Mesendoderm (in vitro differentiated cells): ENCODE measurements at regions not wholly inside any gene's neighbourhood (a gene's known extent, or its start where the extent isn't known, plus 50 kb on each side); places are given as distances from the start of the nearest gene placed in this dataset.

Experiments
- DNase-seq: peaks from one replicate; pipeline ENCODE4 v3.0.0; 2013
- H2AK5ac ChIP-seq: 2 replicates; pipeline ENCODE4 v1.6.1; 2013; ENCODE audit warnings: low read length, inconsistent platforms
- H2BK120ac ChIP-seq: 2 replicates; pipeline ENCODE4 v1.6.1; 2013; ENCODE audit warnings: low read depth, mild to moderate bottlenecking, low read length, moderate library complexity, mixed read lengths
- H2BK15ac ChIP-seq: replicated peaks from 2 replicates; pipeline ENCODE4 v1.6.1; 2013; ENCODE audit warnings: low read depth, mild to moderate bottlenecking, moderate library complexity
- H2BK5ac ChIP-seq: 2 replicates; pipeline ENCODE4 v1.6.1; 2013; ENCODE audit warnings: low read length, inconsistent platforms
- H3K18ac ChIP-seq: 2 replicates; pipeline ENCODE4 v1.6.1; 2013; ENCODE audit warnings: mild to moderate bottlenecking, low read length, mixed read lengths
- H3K23ac ChIP-seq: one replicate; pipeline ENCODE4 v1.6.1; 2013; ENCODE audit warnings: low read length
- H3K27ac ChIP-seq: 2 replicates; pipeline ENCODE4 v1.5.1; 2013; ENCODE audit warnings: low read depth, mild to moderate bottlenecking, inconsistent platforms, low read length, moderate library complexity
- H3K27me3 ChIP-seq: 2 replicates; pipeline ENCODE4 v1.6.1; 2013; ENCODE audit warnings: low read length, control low read depth, mild to moderate bottlenecking, inconsistent platforms; ENCODE audit not compliant: insufficient read depth, poor library complexity
- H3K36me3 ChIP-seq: 2 replicates; pipeline ENCODE4 v1.6.1; 2013; ENCODE audit warnings: low read length, inconsistent platforms; ENCODE audit not compliant: control insufficient read depth, insufficient read depth
- H3K4ac ChIP-seq: one replicate; pipeline ENCODE4 v1.6.1; 2013; ENCODE audit warnings: low read depth, mild to moderate bottlenecking, low read length, moderate library complexity
- H3K4me1 ChIP-seq: 2 replicates; pipeline ENCODE4 v1.6.1; 2013; ENCODE audit warnings: low read depth, low read length, inconsistent platforms; ENCODE audit not compliant: control insufficient read depth
- H3K4me2 ChIP-seq: 2 replicates; pipeline ENCODE4 v1.6.1; 2013; ENCODE audit warnings: low read length
- H3K4me3 ChIP-seq: 2 replicates; pipeline ENCODE4 v1.5.1; 2013; ENCODE audit warnings: mild to moderate bottlenecking, low read length
- H3K56ac ChIP-seq: one replicate; pipeline ENCODE4 v1.6.1; 2013; ENCODE audit warnings: low read length
- H3K79me1 ChIP-seq: 2 replicates; pipeline ENCODE4 v1.6.1; 2013; ENCODE audit warnings: low read length, inconsistent platforms
- H3K79me2 ChIP-seq: 2 replicates; pipeline ENCODE4 v1.6.1; 2013; ENCODE audit warnings: mild to moderate bottlenecking, low read length; ENCODE audit not compliant: control insufficient read depth, insufficient read depth
- H3K9ac ChIP-seq: 2 replicates; pipeline ENCODE4 v1.6.1; 2013; ENCODE audit warnings: low read length, inconsistent platforms
- H4K5ac ChIP-seq: one replicate; pipeline ENCODE4 v1.6.1; 2013; ENCODE audit warnings: low read length
- H4K8ac ChIP-seq: one replicate; pipeline ENCODE4 v1.6.1; 2013; ENCODE audit warnings: low read depth, mild to moderate bottlenecking, control low read depth, low read length, moderate library complexity
- WGBS: extraction: QIAGEN DNeasy Blood & Tissue Kit; methylation state at CpG from one replicate; pipeline ENCODE4 v1.1.7; 2013; ENCODE audit warnings: low lambda C conversion rate, missing lambda C conversion rate; ENCODE audit not compliant: insufficient coverage; ENCODE audit errors: extremely low coverage; 5-methylcytosine and 5-hydroxymethylcytosine counted together

- WGBS = no CpG with 5 or more reads among the region's 13 CpGs
- Histone ChIP-seq H3K36me3 (no peaks in the 10 kb centered on the region), H4K5ac (no peak overlapping the region), H3K27me3 (no peaks in the 10 kb centered on the region), H3K4me2 (no peak overlapping the region), H3K18ac (no peak overlapping the region), H3K79me1 (no peaks in the 10 kb centered on the region), H2BK120ac (no peak overlapping the region), H2BK5ac (no peak overlapping the region), H2AK5ac (no peak overlapping the region), H4K8ac (no peak overlapping the region), H3K4me1 (no peaks in the 10 kb centered on the region), H2BK15ac (no peak overlapping the region), H3K4ac (no peak overlapping the region), H3K27ac (no peak overlapping the region), H3K9ac (no peak overlapping the region), H3K56ac (no peak overlapping the region), H3K4me3 (no peak overlapping the region), H3K23ac (no peak overlapping the region), H3K79me2 (no peaks in the 10 kb centered on the region)
- no peak for DNase-seq
These were observed 132.7 kb upstream of the ASB18 start for GRCh38 chr2:236396818-236397350.

GRCh38 chr2:236397681-236398080 is 133.5 kb upstream of the ASB18 start:
- H4K5ac ChIP-seq = no peak overlapping the region
- H3K9ac ChIP-seq = no peak overlapping the region
- H3K27ac ChIP-seq = no peak overlapping the region
- H2AK5ac ChIP-seq = no peak overlapping the region
- DNase-seq = no peak
- H3K18ac ChIP-seq = no peak overlapping the region
- no peak overlapping the region for H2BK15ac ChIP-seq
- no peaks in the 10 kb centered on the region for H3K36me3 ChIP-seq
- H2BK120ac ChIP-seq = no peak overlapping the region
- no peak overlapping the region for H2BK5ac ChIP-seq
- H3K79me1 ChIP-seq = no peaks in the 10 kb centered on the region
- no CpG with 5 or more reads among the region's 4 CpGs for WGBS
- no peak overlapping the region for H3K56ac ChIP-seq
- H4K8ac ChIP-seq = no peak overlapping the region
- no peak overlapping the region for H3K4me3 ChIP-seq
- no peak overlapping the region for H3K4me2 ChIP-seq
- H3K27me3 ChIP-seq = no peaks in the 10 kb centered on the region
- no peaks in the 10 kb centered on the region for H3K4me1 ChIP-seq
- H3K79me2 ChIP-seq = no peaks in the 10 kb centered on the region
- H3K4ac ChIP-seq = no peak overlapping the region
- no peak overlapping the region for H3K23ac ChIP-seq

- Histone ChIP-seq H3K79me1 (no peaks in the 10 kb centered on the region), H3K27ac (no peak overlapping the region), H3K4me1 (no peaks in the 10 kb centered on the region), H3K56ac (no peak overlapping the region), H4K5ac (no peak overlapping the region), H2BK120ac (no peak overlapping the region), H2BK5ac (no peak overlapping the region), H2AK5ac (no peak overlapping the region), H3K79me2 (no peaks in the 10 kb centered on the region), H3K36me3 (no peaks in the 10 kb centered on the region), H3K4me3 (no peak overlapping the region), H3K23ac (no peak overlapping the region), H2BK15ac (no peak overlapping the region), H3K9ac (no peak overlapping the region), H4K8ac (no peak overlapping the region), H3K4ac (no peak overlapping the region), H3K18ac (no peak overlapping the region), H3K27me3 (no peaks in the 10 kb centered on the region), H3K4me2 (no peak overlapping the region)
- no peak for DNase-seq
- no CpG with 5 or more reads among the region's 15 CpGs for WGBS
These were observed 135.2 kb upstream of the ASB18 start for GRCh38 chr2:236399409-236399808.

GRCh38 chr2:236400046-236400574 is 135.9 kb upstream of the ASB18 start:
- no peaks in the 10 kb centered on the region for H3K79me1 ChIP-seq
- no peak overlapping the region for H3K56ac ChIP-seq
- H3K4ac ChIP-seq = no peak overlapping the region
- WGBS = no CpG with 5 or more reads among the region's 10 CpGs
- H3K4me1 ChIP-seq = no peaks in the 10 kb centered on the region
- H4K8ac ChIP-seq = no peak overlapping the region
- H3K4me2 ChIP-seq = no peak overlapping the region
- no peak overlapping the region for H3K27ac ChIP-seq
- no peak overlapping the region for H2BK5ac ChIP-seq
- H4K5ac ChIP-seq = no peak overlapping the region
- no peak overlapping the region for H3K23ac ChIP-seq
- H2BK120ac ChIP-seq = no peak overlapping the region
- no peak overlapping the region for H3K4me3 ChIP-seq
- no peaks in the 10 kb centered on the region for H3K27me3 ChIP-seq
- no peak overlapping the region for H2BK15ac ChIP-seq
- no peak for DNase-seq
- H3K18ac ChIP-seq = no peak overlapping the region
- H3K9ac ChIP-seq = no peak overlapping the region
- H3K36me3 ChIP-seq = no peaks in the 10 kb centered on the region
- H3K79me2 ChIP-seq = no peaks in the 10 kb centered on the region
- H2AK5ac ChIP-seq = no peak overlapping the region

- no peak overlapping the region for H3K23ac ChIP-seq
- no peak overlapping the region for H3K4me3 ChIP-seq
- no peak overlapping the region for H3K18ac ChIP-seq
- H3K56ac ChIP-seq = no peak overlapping the region
- H2BK15ac ChIP-seq = no peak overlapping the region
- H3K27me3 ChIP-seq = no peaks in the 10 kb centered on the region
- H3K9ac ChIP-seq = no peak overlapping the region
- H3K79me1 ChIP-seq = no peaks in the 10 kb centered on the region
- no peak overlapping the region for H3K27ac ChIP-seq
- H3K4me1 ChIP-seq = no peaks in the 10 kb centered on the region
- H4K5ac ChIP-seq = no peak overlapping the region
- no peak overlapping the region for H2AK5ac ChIP-seq
- H3K79me2 ChIP-seq = no peaks in the 10 kb centered on the region
- no peak overlapping the region for H4K8ac ChIP-seq
- no peak overlapping the region for H2BK5ac ChIP-seq
- no peaks in the 10 kb centered on the region for H3K36me3 ChIP-seq
- no peak overlapping the region for H3K4ac ChIP-seq
- DNase-seq = no peak
- no peak overlapping the region for H3K4me2 ChIP-seq
- no CpG with 5 or more reads among the region's 20 CpGs for WGBS
- H2BK120ac ChIP-seq = no peak overlapping the region
These were observed 136.6 kb upstream of the ASB18 start for GRCh38 chr2:236400594-236401360.
